T-helper 2 cell treated with Interferon-gamma antibody and Interleukin-4, amounts not matched to agents 100 ng/mL and 5 ng/mL, for 36 hours (primary cell): ENCODE measurements at regions not wholly inside any gene's neighbourhood (a gene's known extent, or its start where the extent isn't known, plus 50 kb on each side); places are given as distances from the start of the nearest gene placed in this dataset.
"Not testable (repeated sequence)": the region's sequence is repeated elsewhere in the genome, so short reads cannot be mapped to it uniquely, and the experiment has no call there.

Experiments
- intact Hi-C: fragments of 100-400 bp; cut with micrococcal nuclease; formaldehyde crosslinking; loops from one replicate; pipeline ENCODE4 v1.15.1; 2023

GRCh38 chr18:34280000-34280399 lies 55.3 kb upstream of the NOL4 start:
- intact Hi-C loops: loop anchor here (10.0 kb wide), 1 partner anchor 55 kb away; the partner anchor contains the start of gene NOL4

DNA sequence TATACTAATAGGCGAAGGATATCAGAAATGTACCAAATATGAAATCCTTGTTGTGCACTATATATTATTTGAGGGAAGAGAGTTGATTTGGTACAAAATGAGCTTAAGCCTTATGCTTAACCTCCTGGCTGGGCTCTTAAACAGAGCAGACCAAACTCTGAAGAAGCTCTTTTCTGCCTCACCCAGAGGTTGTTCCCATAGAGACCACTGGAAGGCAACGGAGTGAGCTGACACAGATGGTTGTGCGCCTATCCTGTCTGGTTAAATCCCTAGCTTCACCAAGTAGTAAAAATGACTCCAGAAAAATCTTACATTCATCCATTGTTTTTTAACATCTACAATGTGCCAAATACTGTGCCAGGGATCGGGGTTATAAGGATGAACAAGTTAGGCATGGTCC lies 55.9 kb upstream of the NOL4 start:
- intact Hi-C loops: loop anchor here (10.0 kb wide), 1 partner anchor 56 kb away; the partner anchor contains the start of gene NOL4

- intact Hi-C loops: loop anchor here (10.0 kb wide), 1 partner anchor 56 kb away; the partner anchor contains the start of gene NOL4
Observed at GRCh38 chr18:34281290-34281689, 56.6 kb upstream of the NOL4 start.

- intact Hi-C loops: loop anchor here (10.0 kb wide), 1 partner anchor 57 kb away; the partner anchor contains the start of gene NOL4
Observed at GRCh38 chr18:34281722-34282121, 57.0 kb upstream of the NOL4 start.

- intact Hi-C loops: loop anchor here (10.0 kb wide), 1 partner anchor 59 kb away; the partner anchor contains the start of gene NOL4
Observed at GRCh38 chr18:34283506-34283905, 58.8 kb upstream of the NOL4 start.

DNA sequence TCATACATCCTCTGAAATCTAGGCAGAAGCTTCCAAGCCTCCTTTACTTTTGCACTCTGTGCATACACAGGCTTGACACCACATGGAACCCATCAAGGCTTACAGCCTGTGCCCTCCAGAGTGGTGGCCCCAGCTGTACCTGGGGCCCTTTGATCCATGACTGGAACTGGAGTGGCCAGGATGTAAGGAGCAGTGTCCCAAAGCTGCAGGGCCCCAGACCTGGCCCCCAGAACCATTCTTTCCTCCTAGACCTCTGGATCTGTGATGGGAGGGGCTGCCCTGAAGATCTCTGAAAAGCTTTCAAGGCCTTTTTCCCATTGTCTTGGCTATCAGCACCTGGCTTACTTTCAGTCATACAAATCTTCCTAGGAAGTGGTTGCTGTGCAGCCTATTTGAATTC lies 63.1 kb upstream of the NOL4 start:
- intact Hi-C loops: loop anchor here (10.0 kb wide), 1 partner anchor 63 kb away; the partner anchor contains the start of gene NOL4

GRCh38 chr18:34292594-34292993 lies 67.9 kb upstream of the NOL4 start:
- intact Hi-C loops: no loop called here

- intact Hi-C loops: no loop called here
Observed at GRCh38 chr18:34297287-34297686, 72.6 kb upstream of the NOL4 start.

DNA sequence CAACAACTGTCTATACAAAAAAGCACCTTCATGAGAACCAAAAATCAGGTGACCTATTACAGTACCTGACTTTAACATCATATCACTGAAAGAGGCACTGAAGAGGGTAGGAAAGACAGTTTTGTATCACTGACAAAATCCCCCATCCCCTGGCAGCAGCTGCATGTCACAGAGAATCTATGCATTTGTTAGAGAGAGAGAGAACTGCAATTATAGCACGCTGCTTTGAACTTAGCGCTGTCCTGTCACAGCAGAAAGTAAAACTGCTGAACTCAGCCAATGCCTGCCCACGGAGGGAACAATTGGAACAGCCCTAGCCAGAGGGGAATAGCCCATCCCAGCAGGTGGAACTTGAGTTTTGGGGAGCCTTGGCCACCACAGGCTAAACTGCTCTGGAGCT lies 75.1 kb upstream of the NOL4 start:
- intact Hi-C loops: no loop called here

DNA sequence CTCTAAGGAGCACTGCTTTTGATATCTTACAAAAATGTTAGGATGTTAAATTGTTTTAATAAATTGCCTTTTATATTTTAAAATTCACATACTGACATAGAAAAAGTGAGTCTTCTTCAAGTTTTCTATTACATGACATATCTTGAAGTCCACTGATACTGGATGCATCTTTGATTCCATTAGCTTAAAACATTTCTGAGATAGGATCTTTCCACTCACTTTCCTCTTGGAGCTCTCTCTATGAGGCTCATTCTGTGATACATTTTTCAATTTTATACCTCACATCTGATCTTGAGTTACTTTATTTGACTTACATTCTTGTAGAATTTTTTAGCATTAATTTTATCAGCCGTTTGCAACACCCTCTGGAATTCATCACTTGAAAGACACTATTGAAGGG lies 86.8 kb upstream of the NOL4 start:
- intact Hi-C loops: no loop called here

GRCh38 chr18:34314847-34315246 lies 90.1 kb upstream of the NOL4 start:
- intact Hi-C loops: no loop called here

GRCh38 chr18:34315591-34316352 lies 91.1 kb upstream of the NOL4 start:
- intact Hi-C loops: no loop called here

DNA sequence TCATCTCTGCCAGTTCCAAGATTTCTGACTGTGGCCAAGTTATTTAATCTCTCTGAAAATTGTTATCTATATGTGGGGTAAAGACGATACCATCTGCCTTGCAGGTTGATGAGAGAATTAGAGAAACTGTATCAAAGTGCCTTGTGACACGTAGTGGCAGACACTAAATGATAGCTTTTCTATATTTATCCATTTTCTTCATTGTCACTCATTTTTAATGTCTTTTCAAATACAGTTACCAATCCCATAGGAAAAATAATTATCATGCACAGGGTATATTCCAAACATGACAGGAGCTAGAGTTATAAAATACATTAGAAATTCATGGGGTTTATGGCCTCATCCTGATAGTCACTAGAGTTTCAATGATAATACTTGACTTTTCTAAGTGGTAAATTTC lies 95.6 kb upstream of the NOL4 start:
- intact Hi-C loops: no loop called here

GRCh38 chr18:34321066-34321465 lies 96.4 kb upstream of the NOL4 start:
- intact Hi-C loops: no loop called here

GRCh38 chr18:34322365-34323289 lies 97.9 kb upstream of the NOL4 start:
- intact Hi-C loops: no loop called here

DNA sequence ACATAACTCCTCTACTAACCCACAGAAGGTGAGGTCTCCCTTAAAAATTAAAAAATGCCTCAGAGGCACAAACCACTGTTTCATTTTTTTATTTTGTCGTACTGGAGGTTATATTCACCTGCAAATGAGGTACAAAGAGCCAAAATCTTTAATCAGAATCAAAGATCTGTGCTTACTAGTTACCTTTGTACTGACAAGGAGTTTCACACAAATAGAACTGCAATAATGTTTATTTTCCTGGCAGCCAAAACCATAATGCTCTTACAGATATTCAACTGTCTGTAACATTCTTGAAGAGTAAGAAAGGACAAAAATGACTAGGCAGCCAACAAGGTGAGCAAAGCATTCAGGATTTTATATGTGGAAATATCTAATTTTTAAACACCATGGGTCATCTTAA lies 105.1 kb upstream of the NOL4 start:
- intact Hi-C loops: no loop called here

GRCh38 chr18:34330308-34330707 lies 105.6 kb upstream of the NOL4 start:
- intact Hi-C loops: no loop called here

DNA sequence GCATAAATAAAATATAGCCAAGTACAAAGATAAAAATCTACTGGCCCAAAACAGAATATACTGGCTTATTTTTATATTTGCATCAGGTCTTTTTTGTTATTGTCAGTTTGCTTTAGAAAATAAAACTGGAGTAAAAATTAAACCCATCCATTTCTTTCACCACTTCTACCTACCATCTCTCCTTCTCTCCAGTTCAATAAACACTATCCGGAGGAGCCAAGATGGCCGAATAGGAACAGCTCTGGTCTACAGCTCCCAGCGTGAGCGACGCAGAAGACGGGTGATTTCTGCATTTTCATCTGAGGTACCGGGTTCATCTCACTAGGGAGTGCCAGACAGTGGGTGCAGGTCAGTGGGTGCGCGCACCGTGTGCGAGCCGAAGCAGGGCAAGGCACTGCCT lies 106.2 kb upstream of the NOL4 start:
- intact Hi-C loops: not testable (repeated sequence)

DNA sequence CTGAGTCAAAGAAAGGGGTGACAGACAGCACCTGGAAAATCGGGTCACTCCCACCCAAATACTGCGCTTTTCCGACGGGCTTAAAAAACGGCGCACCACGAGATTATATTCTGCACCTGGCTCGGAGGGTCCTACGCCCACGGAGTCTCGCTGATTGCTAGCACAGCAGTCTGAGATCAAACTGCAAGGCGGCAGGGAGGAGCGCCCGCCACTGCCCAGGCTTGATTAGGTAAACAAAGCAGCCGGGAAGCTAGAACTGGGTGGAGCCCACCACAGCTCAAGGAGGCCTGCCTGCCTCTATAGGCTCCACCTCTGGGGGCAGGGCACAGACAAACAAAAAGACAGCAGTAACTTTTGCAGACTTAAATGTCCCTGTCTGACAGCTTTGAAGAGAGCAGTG lies 106.6 kb upstream of the NOL4 start:
- intact Hi-C loops: not testable (repeated sequence)

DNA sequence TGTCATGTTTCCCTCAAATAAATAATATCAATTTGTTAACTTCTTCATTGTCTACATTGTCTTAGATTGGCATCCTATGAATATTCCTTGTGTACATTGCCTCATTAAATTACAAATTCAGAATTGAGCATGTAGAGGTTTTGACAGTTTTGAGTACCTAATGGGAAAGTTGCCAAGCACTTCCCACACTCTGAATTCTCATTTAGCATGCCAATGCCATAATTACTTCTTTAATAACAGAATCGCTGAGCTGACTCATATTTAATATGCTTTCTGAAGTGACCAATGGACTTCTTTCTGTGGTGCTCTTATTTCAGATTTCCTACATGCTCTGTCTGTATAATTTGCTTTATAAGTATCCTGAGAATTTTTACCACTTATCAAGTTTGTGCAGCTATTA lies 114.4 kb upstream of the NOL4 start:
- intact Hi-C loops: no loop called here

- intact Hi-C loops: no loop called here
Observed at GRCh38 chr18:34342960-34343359, 118.2 kb upstream of the NOL4 start.

GRCh38 chr18:34345738-34346137 lies 121.0 kb upstream of the NOL4 start:
- intact Hi-C loops: no loop called here
